ENCODE measurements at regions not wholly inside any gene's neighbourhood (a gene's known extent, or its start where the extent isn't known, plus 50 kb on each side); places are given as distances from the start of the nearest gene placed in this dataset.

GRCh38 chr14:89065879-89066278 is 241.4 kb downstream of the TTC8 start:
- Histone ChIP-seq H3K27ac (ENCODE audit: low read length) (no peak overlapping the region), H3K4me3 (ENCODE audit: low read length) (no peak overlapping the region), H3K9me3 (ENCODE audit: low read length) (no peaks in the 10 kb centered on the region), H3K4me2 (ENCODE audit: low read length) (no peak overlapping the region), H3K9me2 (ENCODE audit: insufficient read depth, low read length) (no peaks in the 10 kb centered on the region), H2AFZ (ENCODE audit: low read depth, low read length) (no peak overlapping the region), H3K27me3 (ENCODE audit: insufficient read depth, low read depth, low read length) (no peaks in the 10 kb centered on the region), H3K9ac (ENCODE audit: low read length) (no peak overlapping the region), H3K79me2 (replicated peaks; ENCODE audit: insufficient read depth, low read length) (no peaks in the 10 kb centered on the region), H3K36me3 (ENCODE audit: insufficient read depth, low read length) (no peaks in the 10 kb centered on the region), H4K20me1 (ENCODE audit: insufficient read depth) (no peaks in the 10 kb centered on the region), H3F3A (ENCODE audit: insufficient read depth, low read length, poor library complexity, severe bottlenecking) (no peaks in the 10 kb centered on the region)
- TF ChIP-seq MXI1 (conservative IDR thresholded peaks at IDR 0.05; ENCODE audit: poor library complexity, severe bottlenecking): no peak
- TF ChIP-seq REST (IDR thresholded peaks at IDR 0.05; ENCODE audit: borderline replicate concordance): no peak
- TF ChIP-seq EP300 (conservative IDR thresholded peaks at IDR 0.05; ENCODE audit: poor library complexity, severe bottlenecking): no peak
- no peak for TF ChIP-seq RAD21 (conservative IDR thresholded peaks at IDR 0.05)

- H3K4me2 ChIP-seq (ENCODE audit: low read length): no peak overlapping the region
- H4K20me1 ChIP-seq (ENCODE audit: insufficient read depth): no peaks in the 10 kb centered on the region
- no peak overlapping the region for H3K9ac ChIP-seq (ENCODE audit: low read length)
- no peaks in the 10 kb centered on the region for H3K27me3 ChIP-seq (ENCODE audit: insufficient read depth, low read depth, low read length)
- no peaks in the 10 kb centered on the region for H3K9me3 ChIP-seq (ENCODE audit: low read length)
- no peaks in the 10 kb centered on the region for H3K36me3 ChIP-seq (ENCODE audit: insufficient read depth, low read length)
- no peaks in the 10 kb centered on the region for H3F3A ChIP-seq (ENCODE audit: insufficient read depth, low read length, poor library complexity, severe bottlenecking)
- no peak overlapping the region for H2AFZ ChIP-seq (ENCODE audit: low read depth, low read length)
- no peaks in the 10 kb centered on the region for H3K9me2 ChIP-seq (ENCODE audit: insufficient read depth, low read length)
- no peak overlapping the region for H3K4me3 ChIP-seq (ENCODE audit: low read length)
- H3K27ac ChIP-seq (ENCODE audit: low read length): no peak overlapping the region
- no peaks in the 10 kb centered on the region for H3K79me2 ChIP-seq (replicated peaks; ENCODE audit: insufficient read depth, low read length)
- no peak for TF ChIP-seq MXI1 (conservative IDR thresholded peaks at IDR 0.05; ENCODE audit: poor library complexity, severe bottlenecking)
- no peak for TF ChIP-seq TAF1 (IDR thresholded peaks at IDR 0.05; ENCODE audit: low read depth)
- no peak for TF ChIP-seq SMC3 (conservative IDR thresholded peaks at IDR 0.05; ENCODE audit: poor library complexity)
- no peak for TF ChIP-seq EZH2 (IDR thresholded peaks at IDR 0.05; ENCODE audit: borderline replicate concordance, insufficient read depth, low read length, poor library complexity, severe bottlenecking)
- TF ChIP-seq POLR2AphosphoS5 (IDR thresholded peaks at IDR 0.05): no peak
- TF ChIP-seq CTCF (IDR thresholded peaks at IDR 0.05; ENCODE audit: poor library complexity, severe bottlenecking): no peak
- no peak for TF ChIP-seq EP300 (conservative IDR thresholded peaks at IDR 0.05; ENCODE audit: poor library complexity, severe bottlenecking)
- TF ChIP-seq RAD21 (conservative IDR thresholded peaks at IDR 0.05): no peak
Observed at GRCh38 chr14:89067293-89067972, 243.0 kb downstream of the TTC8 start.

Data from neural cell (in vitro differentiated cells).